Activated T-cell treated with anti-CD3 and anti-CD28 coated beads for 4 hours (primary cell): ENCODE measurements at regions not wholly inside any gene's neighbourhood (a gene's known extent, or its start where the extent isn't known, plus 50 kb on each side); places are given as distances from the start of the nearest gene placed in this dataset.

Source experiments
- DNase-seq: peaks from one replicate; pipeline ENCODE4 v3.0.0-alpha.2; 2020

DNA sequence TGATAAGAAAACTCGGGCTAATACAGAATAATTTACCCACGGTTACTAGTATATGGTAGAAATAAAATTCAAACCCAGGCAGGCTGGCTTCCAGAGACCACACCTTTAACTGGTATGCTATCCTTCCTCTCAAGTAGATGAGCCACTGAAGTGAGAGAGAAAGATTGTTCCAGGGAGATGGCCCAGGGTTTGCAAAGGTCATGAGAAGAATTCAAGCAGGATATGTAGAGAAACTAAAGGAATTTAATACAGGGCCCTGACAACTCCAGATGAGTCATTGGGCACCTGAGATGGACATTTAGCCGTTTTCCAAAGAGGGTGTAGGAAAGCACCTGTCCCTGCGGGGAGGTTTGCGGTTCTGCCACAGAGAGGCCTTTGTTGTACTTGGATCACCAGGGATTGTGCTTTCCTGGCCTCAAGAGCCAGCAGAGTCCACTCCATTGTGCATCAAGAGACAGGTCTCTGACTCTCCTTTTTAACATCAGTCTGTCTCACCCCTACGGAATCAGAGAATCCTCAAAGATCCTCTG is 152.7 kb upstream of the BLID start:
- no peak for DNase-seq

DNA sequence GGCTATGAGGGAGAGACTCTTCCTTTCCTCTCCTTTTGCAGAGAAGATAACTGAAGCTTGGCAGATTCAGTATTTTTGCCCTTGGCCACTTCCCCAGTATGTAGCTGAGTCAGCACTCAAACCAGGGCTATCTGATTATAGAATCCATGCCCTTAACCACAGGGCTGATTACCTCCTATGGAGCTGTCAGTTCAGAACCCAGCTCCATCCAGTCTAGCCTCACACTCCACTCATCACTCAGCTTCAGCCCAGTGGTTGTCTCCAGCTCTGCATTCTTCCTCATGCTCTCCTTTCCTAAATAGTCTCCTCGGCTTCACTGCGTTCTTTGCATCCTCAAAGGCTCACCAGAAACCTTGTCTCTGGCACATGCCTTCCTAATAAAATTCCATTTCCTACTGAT is 151.6 kb upstream of the BLID start:
- no peak for DNase-seq

DNA sequence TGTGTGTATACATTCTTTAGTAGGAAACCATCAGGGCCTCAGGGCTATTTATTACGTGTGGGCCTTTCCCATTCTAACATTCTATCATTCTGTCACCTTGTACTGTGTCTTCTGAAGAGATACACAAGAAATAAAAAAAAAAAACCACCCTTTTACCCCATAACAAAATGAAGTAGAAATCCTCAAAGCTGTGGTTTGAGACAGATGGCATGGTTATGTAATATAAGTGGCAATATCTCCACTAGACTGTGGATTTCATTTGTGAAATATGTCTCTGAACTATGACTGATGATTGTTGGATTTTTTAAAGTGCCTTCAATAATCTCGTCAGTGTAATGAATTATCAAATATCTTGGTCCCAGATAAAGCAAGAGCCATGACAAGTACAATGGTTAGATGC is 150.0 kb upstream of the BLID start:
- no peak for DNase-seq

DNA sequence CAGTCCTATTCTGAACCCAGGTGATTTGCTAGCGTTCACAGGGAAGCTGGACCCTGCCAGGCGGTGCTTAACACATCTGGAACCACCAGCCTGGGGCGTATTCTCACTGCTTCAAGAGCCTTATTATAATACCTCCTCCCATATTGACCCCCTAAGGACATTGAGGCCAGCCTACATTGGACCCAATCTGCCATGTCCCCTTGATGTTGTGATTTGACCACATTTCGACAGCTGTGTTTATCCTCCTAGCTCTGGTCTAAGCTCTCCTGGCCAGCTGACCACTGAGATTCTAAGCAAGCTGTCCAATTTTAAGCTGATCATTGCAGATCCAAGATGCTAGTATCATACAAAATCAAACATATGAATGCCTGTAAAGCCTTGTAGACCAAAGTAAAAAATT is 148.1 kb upstream of the BLID start:
- DNase-seq, result no peak

DNA sequence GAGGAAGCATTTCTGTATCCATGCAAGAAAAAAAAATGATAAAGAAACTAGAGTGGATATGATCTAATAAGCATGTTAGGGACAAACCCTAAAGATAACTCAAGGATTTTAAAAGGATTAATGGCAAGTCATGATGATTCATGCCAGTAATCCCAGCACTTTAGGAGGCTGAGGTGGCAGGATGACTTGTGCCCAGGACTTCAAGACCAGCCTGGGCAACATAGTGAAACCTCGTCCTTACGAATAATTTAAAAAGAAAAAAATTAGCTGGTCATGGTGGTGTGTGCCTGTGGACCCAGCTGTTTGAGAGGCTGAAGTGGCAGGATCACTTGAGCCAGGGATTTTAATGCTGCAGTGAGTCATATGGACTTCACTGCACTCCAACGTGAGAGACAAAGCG is 145.5 kb upstream of the BLID start:
- DNase-seq, result no peak

DNA sequence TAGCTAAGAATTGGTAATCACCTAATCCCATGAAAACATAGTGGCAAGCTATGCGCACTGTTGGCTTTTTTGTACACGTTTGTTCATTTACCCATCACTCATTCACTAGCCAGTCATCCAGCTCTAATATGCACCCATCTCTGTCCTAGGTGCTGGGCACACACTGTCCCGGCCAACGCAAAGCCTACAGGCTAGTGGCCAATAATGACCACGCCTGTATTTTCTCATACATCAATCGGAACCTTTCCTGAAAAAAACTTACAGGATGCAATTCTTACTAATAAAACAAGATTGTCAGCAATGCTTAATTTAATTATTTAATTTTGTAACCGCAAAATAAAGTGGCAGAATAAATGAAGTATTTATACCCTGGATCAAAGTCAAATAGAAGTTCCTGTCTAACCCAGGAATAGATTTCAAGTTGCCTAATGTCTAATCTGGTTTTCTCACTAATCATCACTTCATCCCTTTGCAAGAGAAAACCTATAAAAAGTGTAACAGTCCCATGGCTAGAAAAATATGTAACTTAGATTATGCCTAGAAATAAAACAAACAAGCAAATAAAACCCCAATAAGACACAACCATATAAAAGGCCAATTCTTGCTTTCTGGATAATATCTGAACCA is 143.3 kb upstream of the BLID start:
- no peak for DNase-seq

DNA sequence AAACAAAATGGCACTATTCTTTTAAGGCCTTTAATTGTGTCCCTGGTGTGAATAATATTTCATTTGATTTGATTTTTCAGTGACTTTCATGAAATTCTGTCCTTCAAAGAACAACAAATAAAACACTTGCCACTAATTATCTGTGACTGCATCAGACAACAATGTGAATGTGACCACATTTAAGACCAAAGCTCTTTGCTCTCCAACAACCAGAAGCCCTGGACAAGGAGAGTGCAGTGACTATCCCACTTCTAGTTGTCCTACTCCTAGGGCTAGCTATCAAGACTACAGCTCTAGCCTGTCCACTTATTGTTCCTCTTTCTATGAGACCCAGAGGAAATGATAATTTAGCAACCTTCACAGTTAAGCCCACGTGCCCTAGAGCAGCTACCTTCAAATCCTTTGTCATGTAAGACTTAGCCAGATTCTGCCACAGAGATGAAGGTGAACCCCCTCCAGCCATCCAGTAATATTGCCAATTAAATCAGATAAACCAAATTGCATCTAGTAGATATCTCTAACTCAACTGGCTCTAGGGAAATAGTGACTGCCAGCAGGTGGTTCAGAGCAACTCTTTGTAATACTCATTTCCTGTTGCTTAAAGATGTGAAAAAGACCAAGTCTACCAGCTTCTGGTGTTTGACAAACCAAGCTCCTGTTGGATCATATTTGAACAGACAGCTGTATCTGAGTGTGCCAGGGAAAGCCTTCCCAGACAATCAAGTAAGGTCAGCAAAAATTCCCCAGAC is 142.6 kb upstream of the BLID start:
- no peak for DNase-seq

DNA sequence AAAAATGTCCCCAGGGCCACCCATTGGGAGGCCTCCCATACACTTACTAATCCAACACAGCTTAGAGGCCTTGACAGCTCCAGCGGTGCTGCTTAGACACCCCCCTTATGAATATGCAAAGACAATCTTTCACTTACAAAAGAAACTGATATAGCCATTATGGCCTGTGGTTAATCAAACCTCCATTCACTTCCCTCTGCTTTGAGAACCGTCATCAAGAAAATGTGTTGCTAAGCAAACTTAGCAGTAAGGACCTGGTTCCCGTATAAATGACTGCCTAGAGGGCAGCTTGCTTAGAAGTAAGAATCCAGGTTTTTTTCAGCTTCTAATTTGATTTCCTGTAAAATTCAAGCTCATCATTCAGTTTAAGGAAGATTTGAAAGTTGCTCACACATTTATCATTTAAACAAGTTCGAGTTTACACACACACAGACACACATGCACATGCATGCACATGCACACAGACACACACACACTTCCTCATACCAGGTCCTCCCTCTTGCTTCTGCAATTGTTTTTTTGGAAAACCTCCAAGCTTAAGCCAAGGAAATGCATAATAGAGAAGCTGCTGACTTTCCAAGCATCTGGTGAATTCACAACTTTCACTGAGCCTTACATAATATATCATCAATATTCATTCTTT is 137.7 kb upstream of the BLID start:
- no peak for DNase-seq

DNA sequence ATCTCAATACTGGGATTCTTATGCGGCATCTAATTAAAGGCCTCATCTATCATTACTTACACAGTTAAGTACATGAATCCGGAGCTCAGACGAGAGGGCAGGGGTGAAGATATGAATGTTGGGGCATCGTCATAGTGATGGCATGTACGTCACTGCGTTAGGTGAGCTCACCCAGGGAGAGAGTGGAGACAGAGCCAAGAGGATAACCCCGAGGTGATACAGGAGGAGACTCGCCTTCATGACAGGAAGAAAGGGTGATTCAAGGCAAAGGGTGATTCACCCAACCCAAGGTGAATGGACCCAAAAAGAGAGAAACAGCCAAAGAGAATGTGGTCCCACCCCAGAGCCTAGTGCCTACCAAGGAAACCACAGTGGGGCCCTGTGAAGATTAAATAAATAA is 132.9 kb upstream of the BLID start:
- no peak for DNase-seq

DNA sequence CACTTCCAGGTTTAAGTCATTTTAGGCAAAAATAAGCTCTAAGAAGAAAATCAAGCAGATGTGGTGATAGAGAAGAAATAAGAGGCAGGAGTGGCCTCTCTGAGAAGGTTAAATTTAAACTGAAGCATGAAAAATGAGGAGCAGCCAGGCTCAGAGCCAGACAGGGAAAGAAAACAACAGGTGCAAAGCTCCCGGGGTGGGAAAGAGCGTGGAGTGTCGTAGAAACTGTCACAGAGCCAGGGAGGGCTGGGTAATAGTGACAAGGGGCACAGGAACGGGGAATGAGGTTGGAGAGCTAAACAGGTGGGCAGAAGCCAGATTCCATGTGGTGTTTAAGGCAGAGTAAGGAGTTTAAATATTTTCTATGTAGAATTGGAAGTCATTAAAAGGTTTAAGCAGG is 132.1 kb upstream of the BLID start:
- no peak for DNase-seq

DNA sequence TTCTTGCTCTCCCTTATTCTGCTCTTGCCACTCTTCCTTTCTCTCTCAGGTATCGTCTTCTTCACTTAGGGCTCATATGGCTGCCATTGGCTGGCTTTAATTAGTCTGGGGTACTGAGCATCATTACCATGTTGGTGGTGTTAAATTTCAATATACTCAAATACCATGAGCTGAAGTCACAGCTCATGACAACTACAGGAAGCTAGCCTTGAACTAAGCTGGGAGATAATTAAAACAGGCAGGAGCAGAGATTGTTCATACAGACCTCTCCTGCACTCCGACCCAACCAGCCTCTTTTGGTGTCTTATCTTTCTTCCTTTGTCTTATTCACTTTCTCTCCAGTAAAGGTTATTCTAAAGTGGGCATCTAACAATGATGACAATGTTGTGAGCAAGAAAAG is 130.9 kb upstream of the BLID start:
- DNase-seq, result no peak

DNA sequence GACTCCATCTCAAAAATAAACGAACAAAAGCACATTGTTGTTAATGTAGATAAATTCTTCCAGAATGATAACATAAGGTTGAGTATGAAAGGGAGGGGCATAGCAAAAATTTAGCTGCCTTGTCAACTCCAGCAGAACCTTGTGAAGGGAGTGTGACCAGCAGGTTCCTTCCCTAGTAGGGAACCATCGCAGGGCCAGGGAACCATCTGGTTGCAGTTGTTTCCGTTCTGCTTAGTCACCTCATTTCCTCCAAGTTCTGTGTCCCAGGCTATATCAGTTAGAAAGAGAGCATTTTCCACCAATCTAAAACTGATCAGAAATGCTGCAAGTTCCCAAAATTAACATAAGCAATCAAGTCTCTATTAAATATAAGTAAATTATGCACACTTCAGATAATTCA is 126.7 kb upstream of the BLID start:
- no peak for DNase-seq

DNA sequence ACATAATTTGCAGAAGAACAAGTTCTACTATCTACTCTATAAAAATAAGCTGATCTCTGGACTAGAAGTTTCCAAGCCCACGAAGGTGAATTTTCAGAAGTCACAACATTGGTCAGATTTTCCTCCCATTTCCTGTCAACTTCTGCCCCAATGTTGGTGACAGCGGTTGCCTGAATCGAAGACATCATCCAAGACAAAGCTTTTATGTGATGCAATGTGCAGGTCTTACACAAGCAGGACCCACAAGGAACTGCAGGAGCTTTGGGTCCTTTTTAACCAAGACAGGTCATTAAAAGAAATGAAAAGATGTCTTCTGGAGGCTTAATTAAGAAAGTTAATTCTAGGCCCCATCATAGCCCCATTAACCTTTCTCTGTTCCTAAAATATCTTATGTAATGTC is 125.6 kb upstream of the BLID start:
- no peak for DNase-seq

DNA sequence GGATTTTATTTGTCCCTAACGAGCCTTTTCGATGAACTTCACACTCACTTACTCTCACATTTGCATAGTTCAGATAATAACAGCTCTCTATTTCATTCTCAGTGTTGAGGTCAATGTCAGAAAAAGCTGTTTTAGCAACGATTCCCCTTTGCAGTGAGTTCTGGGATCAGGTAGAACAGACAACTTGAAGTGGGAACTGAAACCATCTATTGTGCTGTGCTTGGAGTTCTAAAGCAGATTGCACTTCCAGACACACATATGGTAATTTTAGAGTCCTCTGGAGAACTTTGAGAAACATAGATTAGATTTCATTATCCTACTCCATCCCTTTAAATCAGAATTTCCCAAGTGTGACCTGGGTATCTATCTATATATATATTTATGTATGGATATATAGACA is 124.6 kb upstream of the BLID start:
- no peak for DNase-seq

DNA sequence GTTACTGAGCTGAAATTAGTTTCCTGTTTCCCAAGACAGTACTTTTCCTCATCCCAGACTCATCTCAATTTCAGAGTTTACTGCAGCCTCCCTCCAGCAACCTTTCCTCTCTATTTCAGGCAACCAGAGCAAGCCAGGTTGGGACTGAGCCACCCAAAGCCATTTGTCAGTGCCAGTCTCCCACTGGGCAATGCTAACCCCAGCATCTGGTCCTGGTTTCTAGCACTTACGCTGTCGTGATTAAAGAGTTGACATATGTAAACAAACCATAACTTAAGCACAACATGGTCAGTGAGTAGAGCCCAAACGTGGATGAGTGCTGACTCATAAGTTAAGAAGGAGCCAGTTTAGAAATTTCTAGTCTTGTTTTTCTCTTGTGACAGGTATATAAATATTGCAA is 119.6 kb upstream of the BLID start:
- DNase-seq, result no peak

DNA sequence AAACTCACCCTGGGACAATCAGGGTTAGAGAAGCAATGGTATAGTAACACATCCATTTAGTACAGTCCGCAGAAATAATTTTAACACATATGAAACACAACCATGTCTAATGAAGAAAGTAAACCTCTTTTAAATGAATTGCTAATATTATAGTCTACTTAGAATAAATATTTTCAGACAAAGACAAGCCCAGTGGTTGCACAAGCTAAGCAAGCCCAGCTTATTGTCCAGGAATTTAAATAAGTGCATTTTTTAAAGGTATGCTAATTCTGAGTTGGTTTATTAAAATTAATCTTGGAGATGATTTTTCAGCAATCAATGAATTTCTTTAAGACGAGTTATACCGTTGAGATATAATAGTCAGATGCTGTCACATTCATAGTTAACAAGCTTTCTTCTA is 118.8 kb upstream of the BLID start:
- no peak for DNase-seq

DNA sequence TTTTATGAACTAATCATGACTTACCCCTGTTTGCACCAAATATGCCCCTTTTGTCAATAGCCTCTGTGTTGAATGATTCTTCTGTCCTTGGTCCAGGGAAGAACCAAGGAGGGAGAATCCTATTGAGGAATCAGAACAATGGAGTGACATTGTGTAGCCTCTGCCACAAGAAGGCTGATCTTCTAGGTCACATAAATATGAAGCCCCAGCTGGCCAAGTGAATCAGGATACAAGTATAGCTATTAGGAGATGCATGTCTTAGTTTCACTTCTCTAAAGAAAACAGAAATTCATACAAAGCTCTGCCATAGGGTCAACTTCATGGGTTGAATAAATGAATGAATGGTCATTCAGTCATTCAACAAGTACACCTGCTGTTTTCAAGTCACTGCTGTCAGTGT is 118.2 kb upstream of the BLID start:
- no peak for DNase-seq

DNA sequence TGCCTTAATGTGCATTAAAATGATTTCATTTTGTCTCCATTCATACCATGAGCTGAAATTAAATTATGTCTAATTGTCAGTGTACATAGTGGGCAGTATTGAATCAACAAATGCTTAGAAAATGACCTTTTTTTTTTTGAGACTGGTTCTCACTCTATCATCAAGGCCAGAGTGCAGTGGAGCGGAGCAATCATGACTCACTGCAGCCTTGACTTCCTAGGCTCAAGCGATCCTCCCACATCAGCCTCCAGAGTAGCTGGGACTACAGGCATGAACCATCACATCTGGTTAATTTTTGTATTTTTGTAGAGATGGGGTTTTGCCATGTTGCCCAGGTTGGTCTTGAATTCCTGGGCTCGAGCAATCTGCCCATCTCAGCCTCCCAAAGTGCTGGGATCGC is 117.0 kb upstream of the BLID start:
- DNase-seq, result no peak

DNA sequence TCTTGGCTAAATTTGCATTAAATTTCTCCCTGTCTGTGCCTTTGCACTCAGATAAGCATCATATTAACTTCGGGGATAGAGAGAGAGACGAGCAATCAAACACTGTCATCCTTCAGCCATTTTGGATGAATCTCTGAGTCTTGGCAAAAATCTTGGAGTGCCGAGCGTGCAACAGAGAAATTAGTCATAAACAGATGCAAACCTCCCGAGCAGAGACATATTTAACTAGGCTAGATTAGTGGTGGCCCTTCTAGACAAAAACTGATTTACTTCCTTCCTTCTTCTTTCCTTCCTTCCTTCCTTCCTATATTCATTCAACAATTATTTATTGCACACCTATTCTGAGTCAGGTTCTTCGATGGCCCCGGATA is 114.4 kb upstream of the BLID start:
- no peak for DNase-seq

DNA sequence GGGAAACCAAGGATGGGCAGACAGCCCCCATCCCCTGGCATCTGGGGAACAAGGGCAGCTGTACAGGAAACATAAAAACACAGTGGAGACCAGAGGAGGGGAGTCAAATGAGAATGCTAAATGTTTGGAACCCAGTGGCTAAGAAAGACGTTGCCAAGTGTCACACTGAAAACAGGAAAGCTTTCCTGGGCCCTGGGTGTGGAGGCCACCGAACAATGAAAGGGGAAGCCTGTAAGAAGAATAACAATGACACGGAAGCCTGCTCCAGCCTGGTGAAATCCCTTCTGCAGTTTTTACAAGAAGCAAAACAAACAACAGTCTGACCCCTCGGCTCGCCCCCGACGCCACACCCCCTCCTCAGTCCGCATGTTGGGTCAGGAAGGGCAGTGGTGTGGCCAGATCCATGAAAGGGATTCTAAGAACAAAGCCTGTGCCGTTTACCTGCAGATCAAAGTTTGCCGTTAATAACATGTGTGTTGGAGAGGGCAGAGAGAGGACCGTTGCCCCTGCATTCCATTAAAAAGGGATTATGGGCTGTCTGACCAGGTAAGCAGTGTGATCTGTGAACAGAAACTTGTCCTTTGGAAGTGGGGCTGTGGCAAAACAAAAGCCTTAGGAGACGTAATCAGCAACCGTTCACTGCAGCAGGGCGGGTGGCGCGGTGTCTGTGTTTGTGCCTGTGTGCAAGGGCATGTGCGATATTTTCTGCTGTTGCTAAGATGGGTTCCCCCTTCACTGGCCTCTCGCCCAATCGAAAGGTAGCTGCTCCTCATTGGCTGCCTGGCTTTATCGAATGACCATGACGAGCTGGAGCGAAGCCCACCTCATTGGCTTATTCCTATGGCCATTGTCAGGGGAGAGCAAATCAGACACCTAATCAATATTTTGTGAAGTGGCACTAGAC is 113.7 kb upstream of the BLID start:
- DNase-seq, result no peak

DNA sequence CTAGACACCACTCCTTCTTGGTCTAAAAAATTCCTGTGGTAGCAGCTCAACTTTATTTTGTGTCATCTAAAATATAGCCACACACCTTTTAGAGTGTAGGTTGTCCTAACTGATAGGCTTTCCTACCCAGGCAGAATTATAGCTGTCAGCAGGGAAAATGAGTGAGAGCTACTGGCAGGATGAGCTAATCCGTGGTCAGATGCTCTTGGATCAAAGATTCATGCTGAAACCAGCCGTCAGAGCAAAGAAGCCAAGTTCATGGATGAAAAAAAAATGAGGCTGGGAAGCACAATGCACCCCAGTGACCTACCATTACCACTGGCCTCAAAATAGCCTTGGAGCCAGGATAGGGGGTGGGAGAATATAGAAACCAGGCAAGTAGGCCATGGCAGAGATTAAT is 113.1 kb upstream of the BLID start:
- DNase-seq, result no peak

DNA sequence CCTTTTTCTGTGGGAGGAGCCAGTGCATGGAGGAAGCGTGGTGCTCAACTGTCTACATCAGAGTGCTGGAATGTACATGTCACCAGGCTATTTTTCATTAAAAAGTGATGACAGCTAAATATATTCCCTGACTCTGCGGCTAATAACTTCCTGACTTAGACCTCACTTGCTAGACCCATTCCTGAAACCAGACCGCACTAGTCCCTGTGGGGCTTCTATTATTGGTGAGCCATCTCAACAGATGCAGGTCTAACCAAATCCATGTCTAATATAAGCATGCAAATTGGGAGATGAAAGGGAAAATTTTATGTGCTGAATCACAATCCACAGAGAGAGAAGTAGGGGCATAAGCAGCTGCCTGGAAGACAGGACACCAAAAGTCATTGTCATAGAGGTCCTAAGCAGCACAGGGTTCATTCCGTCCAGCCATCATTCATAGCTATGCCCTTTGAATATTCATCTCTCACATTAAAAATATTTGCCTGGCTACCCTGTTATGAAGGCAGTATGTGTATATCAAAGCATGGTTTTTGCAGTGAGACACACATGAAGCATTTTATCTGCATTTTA is 110.9 kb upstream of the BLID start:
- DNase-seq, result no peak

DNA sequence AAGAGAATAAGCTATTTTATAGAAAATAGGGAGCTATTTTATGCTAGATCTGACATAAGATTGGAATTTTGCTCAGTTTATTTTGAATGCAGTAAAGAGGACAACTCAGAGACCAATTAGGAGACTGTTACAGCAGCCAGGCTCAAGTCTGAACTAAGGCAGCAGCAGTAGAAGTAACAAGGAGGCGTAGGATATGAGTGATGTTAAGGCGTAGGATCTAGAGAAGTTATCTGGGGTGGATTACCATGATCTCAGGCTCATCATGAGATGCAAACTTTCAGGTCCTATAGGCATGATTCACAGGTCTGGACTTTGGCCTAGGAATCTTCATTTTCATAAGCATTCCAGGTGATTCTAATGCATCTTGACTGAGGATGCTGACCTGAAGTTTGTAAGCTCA is 108.9 kb upstream of the BLID start:
- DNase-seq, result no peak
